Heart left ventricle (tissue), 16 donors: ENCODE measurements at regions not wholly inside any gene's neighbourhood (a gene's known extent, or its start where the extent isn't known, plus 50 kb on each side); places are given as distances from the start of the nearest gene placed in this dataset.

ENCODE experiments used
- ATAC-seq, 4 donors: fragments of 200-7000 bp; cut with Tn5 transposase; one replicate each; pipeline ENCODE4 v1.9.1; 2020 to 2022; ENCODE audit warnings: moderate library complexity in 4 of 4, mild to moderate bottlenecking in 3 of 4, moderate number of reproducible peaks in 1 of 4
- DNase-seq, 5 donors: peaks; one replicate each; pipeline ENCODE4 v3.0.0-alpha.2; 2020
- H3K27ac ChIP-seq, 12 donors: fragments of 200-600 bp; sonication (generic) in 4 of 12; one replicate each; pipeline versions ENCODE4 v1.5.0 to v1.8.0; 2016 to 2022; ENCODE audit warnings: mild to moderate bottlenecking in 2 of 12
- H3K27me3 ChIP-seq, 9 donors: fragments of 200-600 bp; sonication (generic) in 2 of 9; one replicate each; pipeline versions ENCODE4 v1.5.1 to v1.8.0; 2016 to 2022; ENCODE audit warnings: mild to moderate bottlenecking in 3 of 9
- H3K36me3 ChIP-seq, 9 donors: fragments of 200-600 bp; sonication (generic) in 2 of 9; one replicate each; pipeline versions ENCODE4 v1.5.0 to v1.8.0; 2018 to 2022; ENCODE audit warnings: mild to moderate bottlenecking in 2 of 9
- H3K4me1 ChIP-seq, 12 donors: fragments of 200-600 bp; sonication (generic) in 4 of 12; one replicate each; pipeline versions ENCODE4 v1.5.0 to v1.8.0; 2016 to 2022; ENCODE audit warnings: mild to moderate bottlenecking in 3 of 12
- H3K4me3 ChIP-seq, 12 donors: fragments of 200-600 bp; sonication (generic) in 4 of 12; one replicate each; pipeline versions ENCODE4 v1.5.0 to v1.8.0; 2017 to 2022; ENCODE audit warnings: mild to moderate bottlenecking in 9 of 12, moderate library complexity in 4 of 12
- H3K9me3 ChIP-seq, 12 donors: fragments of 200-600 bp; sonication (generic) in 4 of 12; one replicate each; pipeline versions ENCODE4 v1.5.0 to v1.8.0; 2016 to 2022; ENCODE audit warnings: mild to moderate bottlenecking in 1 of 12
- CTCF ChIP-seq, 12 donors: fragments of 200-600 bp; sonication (generic) in 4 of 12; IDR thresholded peaks; one replicate each; pipeline versions ENCODE4 v1.5.0 to v1.8.0; 2018 to 2022; ENCODE audit warnings: antibody characterized with exemption in 12 of 12, mild to moderate bottlenecking in 5 of 12
- POLR2A ChIP-seq, 2 donors: fragments of 450-650 bp; IDR thresholded peaks; one replicate each; pipeline ENCODE4 v1.6.1; 2017; ENCODE audit warnings: antibody characterized with exemption in 2 of 2, mild to moderate bottlenecking in 2 of 2, moderate library complexity in 2 of 2
- WGBS, 4 donors: extraction: QIAGEN DNeasy Blood & Tissue Kit in 2 of 4; methylation state at CpG; one replicate each; pipeline versions ENCODE4 v1.1.5 to v1.1.7; 2013 to 2018; 5-methylcytosine and 5-hydroxymethylcytosine counted together
- intact Hi-C, 10 donors: fragments of 100-400 bp; cut with DNase I; formaldehyde crosslinking; loops; one replicate each; pipeline versions ENCODE4 v1.11.1 to v1.14.2; 2022
- donor health status: ischemic (EF 13 %, LVEDD 7.1; RV severe dilation, severe dysfunction).
- donor health status: healthy with polysubstance abuse.
- donor health status: DM: no; HTN: yes; CAD: no.
- donor health status: DM: no; HTN: no; CAD: no.
- donor health status: ischemic (EF 25% LVEDD 6.9; RV normal size, moderate dysfunction).
- donor health status: ischemic (EF 25% LVEDD 5.7; RV mildly dilated, moderate dysfunction).
- donor health status: healthy.
- donor health status: DM: yes; HTN: yes; CAD: no.
- donor health status: ischemic (EF 35%, LVEDD 5.7; RV mildly dilated, moderate dysfunction).
- donor health status: nonischemic (EF 11% LVEDD 7.7; RV severe dilation, severe dysfunction).
- donor health status: DM: yes; HTN: yes; CAD: no.
- donor health status: PGD.
- donor health status: ischemic (EF 29% LVEDD 5.4; RV normal size, mild dysfunction).
- donor health status: nonischemic (EF 23%, LVEDD 6.1; RV moderate dilation, normal function).

- no peak overlapping the region for H3K4me3 ChIP-seq
- H3K27me3 ChIP-seq = no peaks in the 10 kb centered on the region
- WGBS, 4 donors = 55 to 66% (median 64%) methylated on average over 4 of the region's 4 CpGs
- H3K36me3 ChIP-seq = no peaks in the 10 kb centered on the region
- DNase-seq (no peak), ATAC-seq (no peak)
- peaks cover 0 to 47% (median 12%) of the 10 kb centered on the region in 12 donors for H3K4me1 ChIP-seq
- TF ChIP-seq CTCF (IDR thresholded peaks at IDR 0.05) (no peak), POLR2A (IDR thresholded peaks at IDR 0.05) (no peak)
- intact Hi-C loops = no loop called here
- peak overlapping the region in 1 of 12 donors; percentile 34 for H3K27ac ChIP-seq
- H3K9me3 ChIP-seq = no peaks in the 10 kb centered on the region
Measured at GRCh38 chr6:105593056-105593690, 190.3 kb upstream of the PREP start.

GRCh38 chr6:105592329-105592728 is 189.4 kb upstream of the PREP start:
- Histone ChIP-seq H3K9me3 (no peaks in the 10 kb centered on the region), H3K36me3 (no peaks in the 10 kb centered on the region), H3K27ac (no peak overlapping the region), H3K4me3 (no peak overlapping the region), H3K4me1 (peaks cover 0 to 47% (median 12%) of the 10 kb centered on the region in 12 donors), H3K27me3 (no peaks in the 10 kb centered on the region)
- ATAC-seq = no peak
- TF ChIP-seq POLR2A (IDR thresholded peaks at IDR 0.05) (no peak), CTCF (IDR thresholded peaks at IDR 0.05) (no peak)
- DNase-seq = no peak
- intact Hi-C loops = no loop called here
- WGBS, 4 donors = 89 to 96% (median 95%) methylated on average over 2 of the region's 2 CpGs

GRCh38 chr6:105591053-105591452 is 188.2 kb upstream of the PREP start:
- H3K36me3 ChIP-seq = no peaks in the 10 kb centered on the region
- no peak overlapping the region for H3K4me3 ChIP-seq
- ATAC-seq (no peak), DNase-seq (no peak)
- H3K4me1 ChIP-seq = peaks cover 0 to 47% (median 12%) of the 10 kb centered on the region in 12 donors
- intact Hi-C loops = no loop called here
- H3K27me3 ChIP-seq = no peaks in the 10 kb centered on the region
- no peaks in the 10 kb centered on the region for H3K9me3 ChIP-seq
- H3K27ac ChIP-seq = no peak overlapping the region
- TF ChIP-seq CTCF (IDR thresholded peaks at IDR 0.05) (no peak), POLR2A (IDR thresholded peaks at IDR 0.05) (no peak)
- 91 to 96% (median 94%) methylated on average over 2 of the region's 2 CpGs for whole genome bisulfite sequencing, 4 donors

GRCh38 chr6:105588123-105588710 is 185.3 kb upstream of the PREP start:
- no peak for DNase-seq
- Histone ChIP-seq H3K4me1 (peaks cover 0 to 20% (median 0%) of the 10 kb centered on the region in 12 donors), H3K36me3 (no peaks in the 10 kb centered on the region), H3K27ac (no peak overlapping the region), H3K27me3 (no peaks in the 10 kb centered on the region), H3K9me3 (no peaks in the 10 kb centered on the region), H3K4me3 (no peak overlapping the region)
- intact Hi-C loops = no loop called here
- TF ChIP-seq CTCF (IDR thresholded peaks at IDR 0.05) (no peak), POLR2A (IDR thresholded peaks at IDR 0.05) (no peak)
- ATAC-seq = no peak
- WGBS, 4 donors = 87 to 94% (median 88%) methylated on average over 6 of the region's 6 CpGs
